PC-9 (cell line): ENCODE measurements at regions not wholly inside any gene's neighbourhood (a gene's known extent, or its start where the extent isn't known, plus 50 kb on each side); places are given as distances from the start of the nearest gene placed in this dataset.

Experiments
- EZH2 ChIP-seq: fragments of 200-600 bp; sonication (generic); IDR thresholded peaks from 2 replicates; pipeline ENCODE4 v1.8.0; 2017; ENCODE audit warnings: antibody characterized with exemption, low read depth
- TF ChIP-seq, protein P1 (sequence below): fragments of 200-600 bp; sonication (generic); conservative IDR thresholded peaks from 2 replicates; pipeline ENCODE4 v1.6.1; 2017; ENCODE audit warnings: mixed run types, antibody characterized with exemption, mild to moderate bottlenecking, moderate library complexity

DNA sequence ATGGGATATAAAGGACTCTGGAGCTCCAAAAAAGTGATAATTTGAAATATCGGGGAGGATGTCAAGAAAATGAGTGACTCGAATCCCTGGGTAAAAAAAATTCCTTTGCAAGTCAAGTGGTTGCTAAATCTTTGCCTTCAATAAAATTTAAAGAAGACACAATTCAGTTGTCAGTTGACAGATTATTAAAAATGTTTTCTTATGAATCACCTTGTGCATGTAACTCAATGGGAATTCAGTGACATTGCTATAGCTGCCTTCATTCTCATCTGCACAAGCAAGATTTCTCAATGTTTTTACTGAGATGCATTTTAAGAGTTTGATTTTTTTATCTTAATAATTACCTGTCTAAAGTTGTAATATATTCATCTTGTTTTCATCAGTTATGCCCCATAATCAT is 264.0 kb upstream of the IL12A start:
- TF ChIP-seq, protein P1, sequence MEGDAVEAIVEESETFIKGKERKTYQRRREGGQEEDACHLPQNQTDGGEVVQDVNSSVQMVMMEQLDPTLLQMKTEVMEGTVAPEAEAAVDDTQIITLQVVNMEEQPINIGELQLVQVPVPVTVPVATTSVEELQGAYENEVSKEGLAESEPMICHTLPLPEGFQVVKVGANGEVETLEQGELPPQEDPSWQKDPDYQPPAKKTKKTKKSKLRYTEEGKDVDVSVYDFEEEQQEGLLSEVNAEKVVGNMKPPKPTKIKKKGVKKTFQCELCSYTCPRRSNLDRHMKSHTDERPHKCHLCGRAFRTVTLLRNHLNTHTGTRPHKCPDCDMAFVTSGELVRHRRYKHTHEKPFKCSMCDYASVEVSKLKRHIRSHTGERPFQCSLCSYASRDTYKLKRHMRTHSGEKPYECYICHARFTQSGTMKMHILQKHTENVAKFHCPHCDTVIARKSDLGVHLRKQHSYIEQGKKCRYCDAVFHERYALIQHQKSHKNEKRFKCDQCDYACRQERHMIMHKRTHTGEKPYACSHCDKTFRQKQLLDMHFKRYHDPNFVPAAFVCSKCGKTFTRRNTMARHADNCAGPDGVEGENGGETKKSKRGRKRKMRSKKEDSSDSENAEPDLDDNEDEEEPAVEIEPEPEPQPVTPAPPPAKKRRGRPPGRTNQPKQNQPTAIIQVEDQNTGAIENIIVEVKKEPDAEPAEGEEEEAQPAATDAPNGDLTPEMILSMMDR = no peak
- TF ChIP-seq EZH2 = no peak
